Glutamatergic neuron (in vitro differentiated cells): ENCODE measurements at regions not wholly inside any gene's neighbourhood (a gene's known extent, or its start where the extent isn't known, plus 50 kb on each side); places are given as distances from the start of the nearest gene placed in this dataset.
"Not testable (repeated sequence)": the region's sequence is repeated elsewhere in the genome, so short reads cannot be mapped to it uniquely, and the experiment has no call there.

Source experiments
- DNase-seq: peaks from one replicate; pipeline ENCODE4 v3.0.0; 2022
- H3K27ac Mint-ChIP-seq: one replicate; pipeline ENCODE4 v1.8.0; 2020; ENCODE audit warnings: mild to moderate bottlenecking, mixed read lengths, inconsistent platforms; ENCODE audit not compliant: unreplicated experiment
- H3K27me3 Mint-ChIP-seq: one replicate; pipeline ENCODE4 v1.8.0; 2020; ENCODE audit warnings: mild to moderate bottlenecking, moderate library complexity, mixed read lengths, inconsistent platforms; ENCODE audit not compliant: unreplicated experiment
- H3K36me3 Mint-ChIP-seq: one replicate; pipeline ENCODE4 v1.8.0; 2020; ENCODE audit warnings: mild to moderate bottlenecking, mixed read lengths, inconsistent platforms; ENCODE audit not compliant: unreplicated experiment
- H3K4me1 Mint-ChIP-seq: one replicate; pipeline ENCODE4 v1.8.0; 2020; ENCODE audit warnings: mild to moderate bottlenecking, low read depth, mixed read lengths, inconsistent platforms; ENCODE audit not compliant: unreplicated experiment
- H3K4me3 Mint-ChIP-seq: one replicate; pipeline ENCODE4 v1.8.0; 2020; ENCODE audit warnings: mild to moderate bottlenecking, mixed read lengths, inconsistent platforms; ENCODE audit not compliant: unreplicated experiment
- H3K9me3 Mint-ChIP-seq: one replicate; pipeline ENCODE4 v1.8.0; 2020; ENCODE audit warnings: mild to moderate bottlenecking, moderate library complexity, mixed read lengths, inconsistent platforms; ENCODE audit not compliant: unreplicated experiment
- CTCF ChIP-seq: fragments of 200-600 bp; sonication (generic); IDR thresholded peaks from one replicate; pipeline ENCODE4 v1.5.0; 2021; ENCODE audit not compliant: partially characterized antibody, unreplicated experiment

DNA sequence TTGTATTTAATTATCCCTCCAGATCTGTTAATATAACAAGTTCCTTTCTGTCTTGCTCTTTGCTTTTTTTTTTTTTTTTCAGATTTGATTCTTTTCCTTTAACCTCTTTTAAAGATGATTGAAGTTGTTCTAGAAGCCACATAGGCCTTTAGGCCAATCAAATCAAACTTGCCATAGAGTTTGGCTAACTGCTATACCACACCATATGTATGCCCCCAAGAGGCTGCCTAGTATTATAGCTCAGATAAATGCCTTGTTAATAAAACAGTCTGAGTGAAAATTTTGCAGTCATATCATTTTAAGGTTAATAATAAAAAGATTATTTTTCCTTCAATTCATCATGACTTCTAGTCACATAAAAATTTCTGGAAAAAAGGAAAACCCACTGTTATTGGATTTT lies 696.0 kb upstream of the CHRM3 start:
- Mint-ChIP-seq H3K27me3 (peaks cover 6% of the 10 kb centered on the region), H3K27ac (no peak overlapping the region), H3K4me1 (no peaks in the 10 kb centered on the region), H3K36me3 (no peaks in the 10 kb centered on the region), H3K4me3 (no peak overlapping the region), H3K9me3 (peaks cover under 1% of the 10 kb centered on the region)
- TF ChIP-seq CTCF, result no peak
- no peak for DNase-seq

DNA sequence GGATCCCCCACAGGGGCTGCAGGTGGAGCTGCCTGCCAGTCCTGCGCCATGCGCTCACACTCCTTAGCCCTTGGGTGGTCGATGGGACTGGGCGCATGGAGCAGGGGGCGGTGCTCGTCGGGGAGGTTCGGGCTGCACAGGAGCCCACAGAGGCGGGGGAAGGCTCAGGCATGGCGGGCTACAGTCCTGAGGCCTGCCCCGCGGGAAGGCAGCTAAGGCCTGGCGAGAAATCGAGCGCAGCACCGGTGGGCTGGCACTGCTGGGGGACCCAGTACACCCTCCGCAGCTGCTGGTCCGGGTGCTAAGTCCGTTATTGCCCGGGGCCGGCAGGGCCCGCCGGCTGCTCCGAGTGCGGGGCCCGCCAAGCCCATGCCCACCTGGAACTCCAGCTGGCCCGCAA lies 701.8 kb upstream of the CHRM3 start:
- H3K36me3 Mint-ChIP-seq, H3K27me3 Mint-ChIP-seq, H3K4me3 Mint-ChIP-seq, H3K4me1 Mint-ChIP-seq, H3K9me3 Mint-ChIP-seq, H3K27ac Mint-ChIP-seq: not testable (repeated sequence)
- peak; percentile 11 for DNase-seq

GRCh38 chr1:238681451-238681850 lies 704.9 kb upstream of the CHRM3 start:
- Mint-ChIP-seq H3K27me3 (no peaks in the 10 kb centered on the region), H3K27ac (no peak overlapping the region), H3K4me3 (no peak overlapping the region), H3K4me1 (no peaks in the 10 kb centered on the region), H3K9me3 (peaks cover 2% of the 10 kb centered on the region), H3K36me3 (peaks cover 7% of the 10 kb centered on the region)
- TF ChIP-seq CTCF, result no peak
- no peak for DNase-seq

GRCh38 chr1:238681021-238681420 lies 705.3 kb upstream of the CHRM3 start:
- no peak for DNase-seq
- Mint-ChIP-seq H3K9me3 (peaks cover 2% of the 10 kb centered on the region), H3K4me1 (no peaks in the 10 kb centered on the region), H3K27ac (no peak overlapping the region), H3K4me3 (no peak overlapping the region), H3K36me3 (peaks cover 7% of the 10 kb centered on the region), H3K27me3 (no peaks in the 10 kb centered on the region)
- no peak for TF ChIP-seq CTCF

- Mint-ChIP-seq H3K4me1 (no peaks in the 10 kb centered on the region), H3K27me3 (no peaks in the 10 kb centered on the region), H3K4me3 (no peak overlapping the region), H3K9me3 (no peaks in the 10 kb centered on the region), H3K36me3 (peaks cover 7% of the 10 kb centered on the region), H3K27ac (no peak overlapping the region)
- no peak for TF ChIP-seq CTCF
- DNase-seq, result no peak
Measured at GRCh38 chr1:238677567-238677966, 708.8 kb upstream of the CHRM3 start.

DNA sequence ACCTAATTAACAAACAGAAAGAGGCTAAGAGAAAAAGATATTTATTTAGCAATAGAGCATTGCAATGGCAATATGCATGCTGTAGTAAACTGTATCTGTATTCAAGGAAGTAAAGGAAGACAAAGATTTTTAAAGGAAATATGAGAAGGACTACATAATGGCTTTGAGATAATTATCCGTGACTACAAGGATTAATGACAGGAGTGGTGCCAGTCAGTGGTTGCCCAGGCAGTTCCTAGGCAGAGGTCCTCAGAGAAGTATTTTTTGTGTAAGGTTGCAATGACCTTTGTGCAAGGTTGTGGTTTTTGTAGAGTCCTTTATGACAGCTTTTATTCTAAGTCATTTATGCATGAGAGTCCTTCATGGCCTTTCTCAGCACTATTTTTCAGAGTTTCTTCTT lies 711.1 kb upstream of the CHRM3 start:
- Mint-ChIP-seq H3K9me3 (no peaks in the 10 kb centered on the region), H3K36me3 (no peaks in the 10 kb centered on the region), H3K4me3 (no peak overlapping the region), H3K4me1 (no peaks in the 10 kb centered on the region), H3K27ac (no peak overlapping the region), H3K27me3 (no peaks in the 10 kb centered on the region)
- DNase-seq, result no peak
- no peak for TF ChIP-seq CTCF
